HL-60 (cell line): ENCODE measurements at regions not wholly inside any gene's neighbourhood (a gene's known extent, or its start where the extent isn't known, plus 50 kb on each side); places are given as distances from the start of the nearest gene placed in this dataset.

Experiments
- DNase-seq, 2 experiments: peaks; one replicate each; pipeline ENCODE4 v3.0.0-alpha.2; 2010 to 2020; ENCODE audit warnings: low read depth in 1 of 2, low spot score in 1 of 2
- H3K27ac ChIP-seq: fragments of 250-450 bp; sonication (Bioruptor Pico); replicated peaks from 2 replicates; pipeline ENCODE4 v1.5.1; 2020; ENCODE audit warnings: mild to moderate bottlenecking, moderate library complexity
- H3K27me3 ChIP-seq: fragments of 250-450 bp; sonication (Bioruptor Pico); 2 replicates; pipeline ENCODE4 v1.5.1; 2021; ENCODE audit warnings: mild to moderate bottlenecking, moderate library complexity; ENCODE audit not compliant: insufficient read depth, poor library complexity, severe bottlenecking
- H3K4me3 ChIP-seq: replicated peaks from 2 replicates; pipeline ENCODE4 v1.5.1; 2011; ENCODE audit warnings: mild to moderate bottlenecking, control low read depth, low read length; ENCODE audit not compliant: insufficient read depth
- CTCF ChIP-seq: IDR thresholded peaks from one replicate; pipeline ENCODE4 v1.5.1; 2011; ENCODE audit warnings: low read length, control low read depth, inconsistent platforms; ENCODE audit not compliant: insufficient read depth
- GABPA ChIP-seq: IDR thresholded peaks from 2 replicates; pipeline ENCODE4 v1.6.1; 2012; ENCODE audit warnings: low read depth
- POLR2AphosphoS5 ChIP-seq: IDR thresholded peaks from 2 replicates; pipeline ENCODE4 v1.6.1; 2012; ENCODE audit warnings: low read depth
- REST ChIP-seq: IDR thresholded peaks from 2 replicates; pipeline ENCODE4 v1.6.1; 2012; ENCODE audit warnings: low read depth; ENCODE audit not compliant: insufficient replicate concordance
- SPI1 ChIP-seq: IDR thresholded peaks from 2 replicates; pipeline ENCODE4 v1.6.1; 2012; ENCODE audit warnings: low read depth, mild to moderate bottlenecking, borderline replicate concordance

- H3K27me3 ChIP-seq = no peaks in the 10 kb centered on the region
- TF ChIP-seq SPI1 (no peak), CTCF (no peak), POLR2AphosphoS5 (no peak), REST (no peak), GABPA (no peak)
- H3K4me3 ChIP-seq = no peak overlapping the region
- no peak for DNase-seq
- no peak overlapping the region for H3K27ac ChIP-seq
Observed at GRCh38 chr5:105304859-105305258, 1742.3 kb upstream of the NUDT12 start.

GRCh38 chr5:105288946-105289345, 1726.4 kb upstream of the NUDT12 start:
- no peak for TF ChIP-seq SPI1
- TF ChIP-seq CTCF = no peak
- no peak for TF ChIP-seq GABPA
- TF ChIP-seq REST = no peak
- no peak for TF ChIP-seq POLR2AphosphoS5

GRCh38 chr5:105283134-105283533, 1720.5 kb upstream of the NUDT12 start:
- TF ChIP-seq REST = no peak
- TF ChIP-seq SPI1 = no peak
- TF ChIP-seq GABPA = no peak
- no peak for TF ChIP-seq POLR2AphosphoS5
- no peak for TF ChIP-seq CTCF
- Histone ChIP-seq H3K27ac (no peak overlapping the region), H3K27me3 (no peaks in the 10 kb centered on the region), H3K4me3 (no peak overlapping the region)
- no peak for DNase-seq

More at GRCh38 chr5:105288946-105289345, 1726.4 kb upstream of the NUDT12 start:
- Histone ChIP-seq H3K27me3 (no peaks in the 10 kb centered on the region), H3K4me3 (no peak overlapping the region), H3K27ac (no peak overlapping the region)
- no peak for DNase-seq
